GM12864 (cell line): ENCODE measurements at regions not wholly inside any gene's neighbourhood (a gene's known extent, or its start where the extent isn't known, plus 50 kb on each side); places are given as distances from the start of the nearest gene placed in this dataset.
"Not testable (repeated sequence)": the region's sequence is repeated elsewhere in the genome, so short reads cannot be mapped to it uniquely, and the experiment has no call there.

Experiments
- DNase-seq: peaks from one replicate; pipeline ENCODE4 v3.0.0-alpha.2; 2011; ENCODE audit warnings: low read depth
- H3K4me3 ChIP-seq: 2 replicates; pipeline ENCODE4 v1.5.1; 2011; ENCODE audit warnings: mild to moderate bottlenecking, low read depth, low read length, control low read depth
- CTCF ChIP-seq: IDR thresholded peaks from 2 replicates; pipeline ENCODE4 v1.5.1; 2011; ENCODE audit warnings: low read depth, mild to moderate bottlenecking, moderate library complexity, low read length, control low read depth, inconsistent platforms; ENCODE audit errors: missing control alignments

- DNase-seq, result peak; percentile 24
- TF ChIP-seq CTCF, result peak; percentile 47
- no peak overlapping the region for H3K4me3 ChIP-seq
These were observed 223.0 kb downstream of the PLA2G4A start for GRCh38 chr1:187051618-187052232.

GRCh38 chr1:187053876-187054275, 225.1 kb downstream of the PLA2G4A start:
- no peak for DNase-seq
- TF ChIP-seq CTCF, result no peak
- no peak overlapping the region for H3K4me3 ChIP-seq

GRCh38 chr1:187054862-187055757, 226.4 kb downstream of the PLA2G4A start:
- no peak overlapping the region for H3K4me3 ChIP-seq
- no peak for DNase-seq
- no peak for TF ChIP-seq CTCF

- H3K4me3 ChIP-seq, result no peak overlapping the region
- no peak for TF ChIP-seq CTCF
These were observed 234.5 kb downstream of the PLA2G4A start for GRCh38 chr1:187063271-187063670.

GRCh38 chr1:187067160-187067559, 238.4 kb downstream of the PLA2G4A start:
- no peak for DNase-seq
- no peak overlapping the region for H3K4me3 ChIP-seq
- TF ChIP-seq CTCF, result no peak

More at GRCh38 chr1:187063271-187063670, 234.5 kb downstream of the PLA2G4A start:
- DNase-seq, result no peak

GRCh38 chr1:187070076-187070475, 241.3 kb downstream of the PLA2G4A start:
- no peak for DNase-seq
- TF ChIP-seq CTCF, result no peak
- no peak overlapping the region for H3K4me3 ChIP-seq

GRCh38 chr1:187072262-187073034, 243.7 kb downstream of the PLA2G4A start:
- not testable (repeated sequence) for DNase-seq
- H3K4me3 ChIP-seq, result peak overlapping the region; percentile 52

- not testable (repeated sequence) for DNase-seq
- peak overlapping the region; percentile 52 for H3K4me3 ChIP-seq
These were observed 244.3 kb downstream of the PLA2G4A start for GRCh38 chr1:187073035-187073560.

- not testable (repeated sequence) for H3K4me3 ChIP-seq
These were observed 245.0 kb downstream of the PLA2G4A start for GRCh38 chr1:187073634-187074245.

More at GRCh38 chr1:187073634-187074245, 245.0 kb downstream of the PLA2G4A start:
- DNase-seq, result not testable (repeated sequence)
